ENCODE measurements at regions not wholly inside any gene's neighbourhood (a gene's known extent, or its start where the extent isn't known, plus 50 kb on each side); places are given as distances from the start of the nearest gene placed in this dataset.

DNA sequence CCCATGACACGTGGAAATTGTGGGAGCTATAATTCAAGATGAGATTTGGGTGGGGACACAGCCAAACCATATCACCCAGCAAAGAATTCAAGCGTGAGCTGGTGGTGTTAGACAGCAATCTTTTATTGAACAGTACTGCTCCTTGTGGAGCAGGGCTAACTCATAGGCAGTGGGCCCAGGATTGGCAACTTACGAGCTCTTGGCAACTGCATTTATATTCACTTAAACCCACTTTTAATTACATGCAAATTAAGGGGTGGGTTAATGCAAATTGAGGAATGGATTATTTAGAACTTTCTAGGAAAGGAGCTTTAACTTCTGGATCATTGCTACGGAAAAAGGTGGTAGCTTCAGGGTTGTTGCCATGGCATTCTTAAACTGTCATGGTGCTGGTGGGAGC is 135.6 kb upstream of the KAZN start:
- TF ChIP-seq, protein P1, sequence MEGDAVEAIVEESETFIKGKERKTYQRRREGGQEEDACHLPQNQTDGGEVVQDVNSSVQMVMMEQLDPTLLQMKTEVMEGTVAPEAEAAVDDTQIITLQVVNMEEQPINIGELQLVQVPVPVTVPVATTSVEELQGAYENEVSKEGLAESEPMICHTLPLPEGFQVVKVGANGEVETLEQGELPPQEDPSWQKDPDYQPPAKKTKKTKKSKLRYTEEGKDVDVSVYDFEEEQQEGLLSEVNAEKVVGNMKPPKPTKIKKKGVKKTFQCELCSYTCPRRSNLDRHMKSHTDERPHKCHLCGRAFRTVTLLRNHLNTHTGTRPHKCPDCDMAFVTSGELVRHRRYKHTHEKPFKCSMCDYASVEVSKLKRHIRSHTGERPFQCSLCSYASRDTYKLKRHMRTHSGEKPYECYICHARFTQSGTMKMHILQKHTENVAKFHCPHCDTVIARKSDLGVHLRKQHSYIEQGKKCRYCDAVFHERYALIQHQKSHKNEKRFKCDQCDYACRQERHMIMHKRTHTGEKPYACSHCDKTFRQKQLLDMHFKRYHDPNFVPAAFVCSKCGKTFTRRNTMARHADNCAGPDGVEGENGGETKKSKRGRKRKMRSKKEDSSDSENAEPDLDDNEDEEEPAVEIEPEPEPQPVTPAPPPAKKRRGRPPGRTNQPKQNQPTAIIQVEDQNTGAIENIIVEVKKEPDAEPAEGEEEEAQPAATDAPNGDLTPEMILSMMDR (conservative IDR thresholded peaks at IDR 0.05; ENCODE audit: low read depth, low read length) = no peak
- no peak for TF ChIP-seq EZH2 (IDR thresholded peaks at IDR 0.05; ENCODE audit: borderline replicate concordance, low read depth, low read length, poor library complexity, severe bottlenecking)
- BruUV-seq (replicated peaks) = no TSS peak
- Histone ChIP-seq H3K27ac (ENCODE audit: low read depth, low read length, poor library complexity, severe bottlenecking) (no peak overlapping the region), H3K27me3 (replicated peaks; ENCODE audit: insufficient read depth, low read depth, low read length, poor library complexity) (no peaks in the 10 kb centered on the region), H3K4me1 (ENCODE audit: insufficient read depth, low read length, poor library complexity, severe bottlenecking) (peaks cover 14% of the 10 kb centered on the region), H3K36me3 (ENCODE audit: insufficient read depth, low read length, poor library complexity, severe bottlenecking) (no peaks in the 10 kb centered on the region), H3K9me3 (ENCODE audit: low read depth, low read length, poor library complexity, severe bottlenecking) (no peaks in the 10 kb centered on the region), H3K4me3 (ENCODE audit: low read depth, low read length, poor library complexity, severe bottlenecking) (no peak overlapping the region)
- ChIA-PET CTCF (no interaction called here), POLR2A (ENCODE audit: low non-redundant PET) (no interaction called here)
- no peak for DNase-seq (ENCODE audit: low spot score)
- intact Hi-C loops (cut with micrococcal nuclease; ENCODE audit: unreplicated experiment) = no loop called here

DNA sequence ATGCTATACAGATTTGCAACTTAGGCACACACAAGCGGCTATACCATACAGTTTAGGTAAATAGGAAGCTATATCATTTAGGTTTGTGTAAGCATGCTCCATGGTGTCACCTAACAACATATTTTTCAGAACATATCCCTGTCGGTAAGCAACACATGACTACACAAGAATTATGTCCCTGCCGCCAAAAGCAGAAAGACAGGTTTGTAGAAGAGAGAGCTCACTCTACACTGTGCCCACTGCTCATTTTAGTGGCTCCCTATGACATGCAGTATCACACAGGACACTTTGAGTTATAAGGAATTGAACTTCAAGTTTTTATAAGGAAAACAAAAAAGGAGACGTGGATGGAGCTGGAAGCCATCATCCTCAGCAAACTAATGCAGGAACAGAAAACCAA is 132.5 kb upstream of the KAZN start:
- BruUV-seq (replicated peaks) = no TSS peak

DNA sequence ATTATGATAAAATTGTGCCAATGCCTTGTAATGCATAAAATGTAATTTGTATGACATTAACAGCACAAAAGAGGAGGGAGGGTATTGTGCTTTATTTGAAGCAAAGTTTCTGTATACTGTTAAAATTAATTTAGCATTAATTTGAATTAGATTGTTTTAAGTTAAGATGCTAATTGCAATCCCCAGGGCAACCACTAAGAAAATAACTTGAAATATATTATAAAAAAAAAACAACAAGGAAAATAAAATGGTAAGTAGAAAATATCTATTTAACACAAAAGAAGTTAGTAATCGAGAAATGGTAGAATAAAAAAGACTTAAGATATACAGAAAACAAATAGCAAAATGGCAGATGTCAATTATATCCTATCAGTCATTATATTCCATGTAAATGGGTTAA is 131.4 kb upstream of the KAZN start:
- CTCF ChIA-PET = no interaction called here
- H3K27me3 ChIP-seq (replicated peaks; ENCODE audit: insufficient read depth, low read depth, low read length, poor library complexity) = no peaks in the 10 kb centered on the region
- intact Hi-C loops (cut with micrococcal nuclease; ENCODE audit: unreplicated experiment) = no loop called here
- no peaks in the 10 kb centered on the region for H3K36me3 ChIP-seq (ENCODE audit: insufficient read depth, low read length, poor library complexity, severe bottlenecking)
- no peaks in the 10 kb centered on the region for H3K9me3 ChIP-seq (ENCODE audit: low read depth, low read length, poor library complexity, severe bottlenecking)
- no peaks in the 10 kb centered on the region for H3K4me1 ChIP-seq (ENCODE audit: insufficient read depth, low read length, poor library complexity, severe bottlenecking)
- POLR2A ChIA-PET (ENCODE audit: low non-redundant PET) = no interaction called here
- no peak overlapping the region for H3K4me3 ChIP-seq (ENCODE audit: low read depth, low read length, poor library complexity, severe bottlenecking)
- no TSS peak for BruUV-seq (replicated peaks)
- TF ChIP-seq EZH2 (IDR thresholded peaks at IDR 0.05; ENCODE audit: borderline replicate concordance, low read depth, low read length, poor library complexity, severe bottlenecking) = no peak
- TF ChIP-seq, protein P1 (conservative IDR thresholded peaks at IDR 0.05; ENCODE audit: low read depth, low read length) = no peak
- no peak for DNase-seq (ENCODE audit: low spot score)
- H3K27ac ChIP-seq (ENCODE audit: low read depth, low read length, poor library complexity, severe bottlenecking) = no peak overlapping the region

More for the DNA sequence above, 132.5 kb upstream of the KAZN start:
- Histone ChIP-seq H3K27ac (ENCODE audit: low read depth, low read length, poor library complexity, severe bottlenecking) (no peak overlapping the region), H3K9me3 (ENCODE audit: low read depth, low read length, poor library complexity, severe bottlenecking) (no peaks in the 10 kb centered on the region), H3K4me3 (ENCODE audit: low read depth, low read length, poor library complexity, severe bottlenecking) (no peak overlapping the region), H3K27me3 (replicated peaks; ENCODE audit: insufficient read depth, low read depth, low read length, poor library complexity) (no peaks in the 10 kb centered on the region), H3K4me1 (ENCODE audit: insufficient read depth, low read length, poor library complexity, severe bottlenecking) (no peaks in the 10 kb centered on the region), H3K36me3 (ENCODE audit: insufficient read depth, low read length, poor library complexity, severe bottlenecking) (no peaks in the 10 kb centered on the region)
- DNase-seq (ENCODE audit: low spot score) = no peak
- POLR2A ChIA-PET (ENCODE audit: low non-redundant PET) = no interaction called here
- CTCF ChIA-PET = no interaction called here
- TF ChIP-seq, protein P1 (conservative IDR thresholded peaks at IDR 0.05; ENCODE audit: low read depth, low read length) = no peak
- no peak for TF ChIP-seq EZH2 (IDR thresholded peaks at IDR 0.05; ENCODE audit: borderline replicate concordance, low read depth, low read length, poor library complexity, severe bottlenecking)
- intact Hi-C loops (cut with micrococcal nuclease; ENCODE audit: unreplicated experiment) = no loop called here

Data from A673 (cell line).